HUDEP-2 (cell line): ENCODE measurements at regions not wholly inside any gene's neighbourhood (a gene's known extent, or its start where the extent isn't known, plus 50 kb on each side); places are given as distances from the start of the nearest gene placed in this dataset.
"Not testable (repeated sequence)": the region's sequence is repeated elsewhere in the genome, so short reads cannot be mapped to it uniquely, and the experiment has no call there.

Experiments
- DNase-seq, 76 experiments: peaks; one replicate each; lab custom pipeline; 2025; ENCODE audit not compliant: unreplicated experiment in 76 of 76; lab: John Stamatoyannopoulos, UW

DNA sequence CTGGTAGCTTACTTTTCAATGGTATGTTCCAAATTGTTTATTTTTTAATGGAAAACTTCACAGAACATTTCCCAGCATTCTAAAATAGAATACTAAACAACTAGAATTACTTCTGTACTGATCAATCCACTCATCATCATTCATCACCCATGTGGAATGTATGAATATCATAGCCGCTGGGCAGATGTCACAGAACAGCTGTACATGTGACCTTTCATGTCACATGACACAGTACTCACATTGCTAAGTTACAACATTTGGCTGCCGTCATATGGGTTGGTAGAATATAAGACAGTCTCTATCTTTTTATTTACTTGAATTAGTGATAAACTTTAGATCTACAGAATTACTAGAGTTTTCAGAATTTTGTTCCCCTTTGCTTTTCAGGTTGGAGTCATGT lies 387.6 kb downstream of the ZEB2 start:
- DNase-seq, result no peak

DNA sequence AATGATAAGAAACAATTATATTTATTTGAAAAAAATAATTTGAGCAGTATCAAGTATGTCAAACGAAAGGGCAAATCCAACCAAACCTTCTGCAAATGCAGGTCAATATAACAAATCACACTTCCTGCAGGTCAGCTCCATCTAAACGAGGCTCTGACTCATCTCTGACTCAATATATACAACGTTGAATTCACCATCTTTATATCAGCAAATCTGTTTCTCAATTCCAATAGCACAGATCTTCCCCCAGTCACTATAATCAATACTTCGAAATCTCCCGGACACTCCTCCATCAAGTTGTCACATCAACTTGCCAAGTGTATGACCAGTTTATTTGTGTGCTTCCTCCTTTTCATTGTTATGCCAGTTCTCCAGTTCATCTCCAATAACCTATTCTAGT lies 388.9 kb downstream of the ZEB2 start:
- no peak for DNase-seq

DNA sequence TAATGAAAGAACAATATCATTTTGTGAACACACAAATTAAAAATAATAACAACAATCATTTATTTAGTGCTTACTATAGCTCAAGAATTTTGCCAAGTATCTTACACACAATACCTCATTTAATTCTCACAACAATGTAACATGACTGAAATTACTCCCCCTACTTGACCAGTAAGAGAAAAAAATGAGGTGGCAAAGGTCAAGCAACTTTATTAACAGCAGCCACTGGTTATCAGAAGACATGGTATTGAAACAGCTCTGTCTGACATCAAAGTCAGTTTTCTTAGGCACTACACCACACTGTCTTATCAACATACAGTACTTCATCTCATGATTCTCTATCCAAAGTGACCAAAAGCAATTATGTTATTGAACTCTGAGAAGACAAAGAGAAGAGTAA lies 389.4 kb downstream of the ZEB2 start:
- DNase-seq, result no peak

DNA sequence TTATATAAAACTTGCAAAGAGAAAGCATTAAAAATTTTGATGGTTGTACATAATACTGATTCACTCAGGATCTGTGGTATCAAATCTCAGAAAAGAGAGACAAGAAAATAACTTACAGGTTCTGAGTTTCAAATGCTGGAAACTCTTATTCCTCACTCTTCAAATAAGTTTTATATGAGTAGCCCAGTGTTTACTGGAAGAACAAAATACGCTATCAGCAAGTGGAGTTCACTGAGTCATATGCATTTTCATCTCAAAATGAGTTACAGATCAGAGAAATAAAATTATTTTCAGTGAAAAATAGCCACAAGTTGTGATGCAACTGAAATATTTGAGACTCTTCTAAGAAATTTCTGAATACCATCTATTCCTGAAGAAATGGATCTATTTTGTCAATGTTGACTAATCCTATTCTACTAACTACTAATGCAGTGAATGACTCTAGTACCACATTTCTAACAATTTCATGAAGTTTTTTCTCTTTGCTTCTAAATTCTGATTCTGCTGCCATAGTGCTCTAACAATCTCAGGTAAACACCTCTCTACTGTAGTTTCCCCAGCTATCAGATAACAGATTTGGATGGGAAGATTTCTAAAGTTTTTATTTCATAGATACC lies 391.7 kb downstream of the ZEB2 start:
- no peak for DNase-seq

DNA sequence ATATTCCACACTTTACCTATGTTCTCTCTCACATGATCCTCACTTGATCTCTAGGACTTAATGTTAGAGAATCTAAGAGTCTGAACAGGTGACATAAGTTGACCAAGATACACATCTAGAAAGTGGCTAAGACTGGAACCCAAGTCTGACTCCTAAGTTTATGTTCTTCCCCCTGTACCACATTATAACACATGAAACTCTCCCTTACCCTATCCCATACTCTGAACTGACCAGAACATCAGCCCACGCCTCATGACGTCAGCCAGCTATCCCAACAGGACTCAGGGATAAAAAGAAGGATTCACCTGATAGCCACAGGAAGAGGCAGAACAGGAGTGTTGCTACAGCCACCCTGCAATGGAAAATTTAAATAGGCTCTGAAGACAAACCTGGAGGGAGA lies 392.2 kb downstream of the ZEB2 start:
- no peak for DNase-seq

DNA sequence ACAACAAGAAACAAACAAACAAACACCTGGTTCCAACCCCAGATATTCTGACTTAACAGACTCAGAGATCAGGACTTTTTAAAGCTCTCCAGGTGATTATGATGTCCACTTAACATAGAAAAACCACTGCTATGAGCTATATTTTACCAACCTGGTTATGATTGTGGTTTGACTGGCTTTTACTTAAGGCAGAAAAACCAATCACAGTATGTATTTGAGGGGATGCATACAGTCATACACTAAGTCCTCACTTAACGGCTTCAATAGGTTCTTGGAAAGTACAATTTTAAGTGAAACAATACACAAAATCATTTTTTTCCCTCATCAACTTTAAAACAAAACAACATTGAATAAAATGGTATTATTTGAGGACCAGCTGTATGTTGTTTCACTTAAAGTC lies 393.6 kb downstream of the ZEB2 start:
- no peak for DNase-seq

DNA sequence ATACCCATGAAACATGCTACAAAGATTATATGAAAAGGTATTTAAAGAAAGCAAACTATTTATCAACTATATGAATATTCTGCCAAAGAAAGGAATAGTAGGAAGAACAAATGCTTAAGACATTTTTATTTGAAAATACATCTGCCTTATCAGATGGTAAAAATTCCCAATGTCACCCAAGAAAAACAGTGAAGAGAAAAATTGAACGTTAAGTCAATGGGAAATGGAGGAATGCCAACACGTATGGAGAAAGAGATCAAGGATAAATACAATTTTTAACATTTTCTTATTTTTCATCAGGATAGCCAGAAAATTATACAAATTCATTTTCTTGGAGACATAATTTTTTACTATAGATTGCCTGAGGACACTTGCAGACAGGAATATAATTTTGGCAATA lies 394.2 kb downstream of the ZEB2 start:
- no peak for DNase-seq

DNA sequence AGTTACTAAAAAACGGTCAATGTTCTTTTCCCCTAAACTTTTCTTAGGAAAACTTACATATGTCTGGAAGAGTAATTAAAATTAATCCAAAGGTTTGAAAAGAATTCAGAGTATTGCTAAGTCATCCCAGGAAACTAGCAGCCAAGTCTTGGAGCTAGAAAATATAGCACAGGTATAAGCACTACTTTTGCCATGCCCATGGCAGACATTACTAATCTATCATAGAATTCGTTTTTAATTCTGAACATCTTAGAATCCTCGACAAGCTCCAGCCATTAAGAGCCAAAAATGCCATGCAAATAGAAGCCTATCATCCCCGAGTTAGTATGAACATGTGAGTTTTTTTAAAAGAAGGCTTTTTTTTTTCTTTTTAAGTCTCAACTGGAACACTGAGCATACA lies 395.0 kb downstream of the ZEB2 start:
- no peak for DNase-seq

DNA sequence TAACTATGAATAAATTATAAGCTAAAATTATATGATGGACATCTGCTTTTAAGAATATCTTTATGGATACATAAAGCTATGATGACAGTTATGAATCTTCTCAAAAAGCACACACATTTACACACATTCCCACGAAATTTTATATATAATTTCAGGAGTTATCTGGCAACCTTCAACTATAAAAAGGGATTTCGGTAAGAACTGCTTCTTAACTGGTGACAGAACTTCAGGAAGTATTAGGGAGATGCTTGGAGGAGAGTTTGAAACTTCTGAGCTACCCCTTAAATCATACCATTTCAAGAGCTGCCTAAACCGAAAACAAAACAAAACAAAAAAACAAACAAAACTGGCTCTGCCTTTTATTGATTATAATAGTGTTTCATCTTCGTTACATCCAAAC lies 399.4 kb downstream of the ZEB2 start:
- DNase-seq, result no peak

DNA sequence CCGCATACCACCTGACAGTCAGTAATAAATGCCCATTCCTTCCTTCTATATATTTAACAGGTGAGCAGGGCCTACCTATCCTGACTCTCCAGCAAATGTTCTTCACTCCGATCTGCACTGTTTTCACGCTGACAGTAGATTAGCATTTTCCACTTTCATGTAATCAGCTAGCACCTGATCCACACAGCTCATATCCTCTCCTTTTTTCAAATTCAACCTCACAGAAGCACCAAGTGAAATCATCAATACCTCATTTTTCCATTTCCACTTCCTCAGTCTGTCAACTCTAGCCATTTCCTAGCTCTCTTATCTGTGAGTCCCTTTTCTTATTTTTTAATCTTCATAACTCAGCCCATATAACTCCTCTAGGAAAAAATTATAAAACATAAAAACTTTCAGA lies 402.8 kb downstream of the ZEB2 start:
- DNase-seq, result no peak

DNA sequence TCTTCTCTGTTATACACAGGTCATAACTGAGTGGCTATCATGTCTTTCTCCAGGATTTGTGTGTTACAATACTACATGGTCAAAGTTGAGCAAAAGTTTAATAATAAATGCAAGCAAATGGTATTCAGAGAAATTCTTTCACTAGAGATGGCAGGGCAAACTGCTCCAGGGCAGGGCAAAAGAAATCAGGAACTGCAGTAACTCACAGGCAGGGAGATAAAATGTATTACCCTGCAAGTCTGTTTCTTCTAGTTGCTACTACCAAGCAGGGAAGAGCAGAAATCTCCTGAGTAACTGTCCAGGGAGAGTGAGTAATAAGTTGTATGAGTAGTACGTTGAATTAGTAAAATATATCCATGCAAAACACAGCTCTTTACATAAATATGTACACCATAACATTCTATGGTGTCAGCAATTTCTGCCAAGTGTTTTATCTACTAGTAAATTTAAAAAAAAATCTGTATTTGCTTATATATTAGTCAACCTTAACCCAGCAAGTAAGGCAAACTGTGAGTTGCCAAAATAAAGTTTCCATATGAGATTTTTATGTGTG lies 404.1 kb downstream of the ZEB2 start:
- no peak for DNase-seq

DNA sequence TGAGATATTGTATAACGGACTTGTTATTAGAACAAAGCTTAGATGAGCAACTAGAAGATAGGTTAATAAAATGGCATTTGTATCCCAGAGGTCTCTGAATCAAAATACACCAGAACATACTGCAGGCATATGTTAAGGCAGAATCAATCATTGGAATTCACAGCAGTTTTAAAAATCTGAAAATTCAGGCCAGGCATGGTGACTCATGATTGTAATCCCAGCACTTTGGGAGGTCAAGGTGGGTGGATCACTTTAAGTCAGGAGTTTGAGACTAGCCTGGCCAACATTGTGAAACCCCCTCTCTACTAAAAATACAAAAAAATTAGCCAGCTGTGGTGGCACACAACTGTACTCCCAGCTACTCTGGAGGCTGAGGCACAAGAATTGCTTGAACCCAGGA lies 405.2 kb downstream of the ZEB2 start:
- no peak for DNase-seq

DNA sequence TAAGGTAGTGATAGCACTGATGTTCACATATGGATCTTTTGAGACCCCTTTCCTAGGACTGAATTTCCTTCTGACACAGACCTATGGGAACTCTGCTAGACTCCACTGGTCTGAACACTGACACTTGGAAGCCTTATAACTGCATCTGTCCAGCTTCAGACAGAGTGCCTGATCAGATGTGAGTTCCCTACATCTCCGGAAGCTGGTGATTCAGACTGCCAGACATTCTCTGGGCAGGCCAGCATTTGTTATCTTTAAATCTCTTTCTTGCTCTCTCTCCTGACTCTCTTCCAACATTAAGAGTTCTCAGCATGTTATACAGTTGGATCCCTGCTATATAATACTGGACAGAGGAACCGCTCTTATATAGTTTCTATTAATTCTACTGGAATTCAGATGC lies 408.5 kb downstream of the ZEB2 start:
- DNase-seq, result peak in 1 of 76 experiments; percentile 33

DNA sequence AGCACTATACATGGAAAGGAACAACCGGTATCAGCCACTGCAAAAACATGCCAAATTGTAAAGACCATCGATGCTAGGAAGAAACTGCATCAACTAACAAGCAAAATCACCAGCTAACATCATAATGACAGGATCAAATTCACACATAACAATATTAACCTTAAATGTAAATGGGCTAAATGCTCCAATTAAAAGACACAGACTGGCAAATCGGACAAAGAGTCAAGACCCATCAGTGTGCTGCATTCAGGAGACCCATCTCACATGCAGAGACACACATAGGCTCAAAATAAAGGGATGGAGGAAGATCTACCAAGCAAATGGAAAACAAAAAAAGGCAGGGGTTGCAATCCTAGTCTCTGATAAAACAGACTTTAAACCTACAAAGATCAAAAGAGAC lies 413.8 kb downstream of the ZEB2 start:
- not testable (repeated sequence) for DNase-seq

DNA sequence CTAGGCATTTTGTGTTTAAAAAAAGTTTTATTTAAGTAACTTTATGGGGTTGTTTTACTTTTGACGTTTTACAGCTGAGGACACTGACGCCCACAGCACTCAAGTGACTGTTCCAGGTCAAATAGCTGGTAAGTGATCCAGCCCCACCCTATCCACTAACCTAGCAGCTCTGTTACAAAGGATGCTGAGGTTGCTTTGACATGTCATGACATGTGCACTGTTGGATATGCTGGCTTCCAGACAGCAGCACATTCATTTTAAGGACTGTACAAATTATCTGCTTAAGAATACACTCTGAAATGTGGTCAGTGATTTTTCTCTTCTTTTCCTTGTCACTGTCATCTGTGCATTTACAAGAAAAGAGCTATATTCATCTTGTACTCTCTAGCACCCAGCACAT lies 417.5 kb downstream of the ZEB2 start:
- DNase-seq, result no peak

DNA sequence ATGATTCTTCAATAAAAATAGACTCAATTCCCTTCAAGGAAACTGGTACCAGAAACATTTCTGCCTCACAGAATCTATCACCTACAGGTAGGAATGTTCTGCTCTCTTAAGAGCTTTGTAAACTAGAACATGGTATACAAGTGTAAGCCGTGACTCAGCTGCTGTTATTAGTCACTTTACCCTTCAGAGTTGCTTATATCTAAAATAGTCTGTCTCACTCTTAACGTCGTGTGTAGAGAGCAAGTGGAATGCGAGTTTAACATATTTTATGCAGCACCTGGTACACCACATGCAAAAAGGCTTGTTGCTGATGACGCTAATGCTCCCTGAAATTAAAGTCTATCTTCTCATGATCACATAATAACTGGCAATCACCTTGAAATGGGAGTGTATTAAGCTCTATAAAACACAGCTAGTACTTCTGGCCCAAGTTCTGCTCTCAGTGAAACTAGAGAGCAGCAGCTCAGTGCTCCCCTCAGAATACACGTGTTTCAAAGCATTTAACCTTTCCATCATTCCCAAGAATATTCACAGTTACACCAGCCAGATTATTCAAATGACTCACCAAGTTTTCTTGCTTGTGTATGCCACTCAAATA lies 420.0 kb downstream of the ZEB2 start:
- no peak for DNase-seq

DNA sequence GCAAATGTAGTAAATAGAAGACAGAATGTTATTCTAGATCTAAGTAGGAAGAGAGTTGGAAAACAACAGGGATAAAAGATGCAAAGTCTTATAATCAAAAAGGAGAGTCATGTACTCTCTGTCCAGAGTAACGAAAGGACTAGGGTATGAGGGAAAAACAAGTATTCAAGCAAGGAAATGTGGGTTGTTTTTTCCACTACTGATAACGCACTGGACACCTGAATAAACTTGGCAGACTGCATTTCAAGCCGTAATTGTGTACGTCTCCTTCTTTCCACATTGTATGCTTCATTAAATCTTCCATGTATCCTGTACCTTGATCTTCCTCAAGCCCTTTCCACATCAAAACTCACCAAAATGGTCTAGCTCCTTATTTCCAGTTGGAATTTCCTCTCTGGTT lies 420.6 kb downstream of the ZEB2 start:
- DNase-seq, result no peak

DNA sequence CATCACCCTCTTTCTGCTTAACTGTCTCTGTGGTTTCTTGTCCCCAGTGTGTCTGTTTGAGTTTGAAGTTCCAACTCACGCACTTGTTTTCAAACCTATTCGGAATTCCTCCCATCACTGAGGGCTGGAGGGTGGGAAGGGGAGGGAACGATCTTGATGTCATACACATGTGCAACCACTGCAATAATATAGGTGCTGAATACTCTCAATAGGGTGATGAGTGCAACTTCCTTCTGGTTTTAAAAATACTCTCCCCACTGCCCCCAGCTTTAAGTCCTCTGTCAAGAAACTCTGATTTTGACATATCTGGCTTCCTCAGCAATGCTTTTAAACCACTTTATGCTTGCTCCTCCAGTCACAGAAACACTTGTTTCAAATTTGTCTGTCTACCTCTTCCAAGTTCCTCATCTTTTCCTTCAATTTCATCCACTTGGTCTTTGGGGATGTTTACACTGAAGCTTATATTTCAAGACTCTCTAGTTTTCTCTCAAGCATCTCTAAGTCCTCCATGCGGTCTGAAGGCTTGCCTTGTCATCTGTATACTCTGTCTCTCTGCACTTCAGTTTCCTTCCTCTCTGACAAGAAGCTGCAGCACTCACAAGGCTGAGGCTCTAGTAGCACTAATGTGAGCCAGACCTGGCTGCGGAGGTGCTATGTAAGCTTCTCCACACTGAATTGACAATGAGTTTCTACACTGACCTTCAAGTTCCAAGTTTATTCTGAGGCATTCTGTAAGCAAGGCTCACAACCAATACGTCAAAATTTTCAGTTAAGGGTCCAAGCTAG lies 422.3 kb downstream of the ZEB2 start:
- no peak for DNase-seq

DNA sequence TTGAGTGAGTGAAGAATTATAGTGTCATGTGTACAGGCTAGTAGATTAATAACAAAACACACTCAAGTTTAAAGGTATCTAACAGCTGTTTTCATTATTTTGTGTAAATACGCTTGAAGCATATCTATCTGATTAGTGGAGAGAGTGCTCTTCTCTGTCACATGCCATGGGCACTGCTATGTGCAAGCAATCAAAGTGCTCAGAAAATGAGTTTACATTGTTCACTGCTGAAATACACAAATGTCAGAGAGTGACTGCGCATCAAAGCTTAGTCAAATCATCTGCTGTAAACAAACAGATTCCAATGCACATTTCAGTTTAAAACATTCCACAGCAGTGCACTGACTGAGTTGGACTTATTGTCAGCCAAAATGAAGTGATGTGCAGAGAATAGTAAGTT lies 423.4 kb downstream of the ZEB2 start:
- DNase-seq, result no peak

DNA sequence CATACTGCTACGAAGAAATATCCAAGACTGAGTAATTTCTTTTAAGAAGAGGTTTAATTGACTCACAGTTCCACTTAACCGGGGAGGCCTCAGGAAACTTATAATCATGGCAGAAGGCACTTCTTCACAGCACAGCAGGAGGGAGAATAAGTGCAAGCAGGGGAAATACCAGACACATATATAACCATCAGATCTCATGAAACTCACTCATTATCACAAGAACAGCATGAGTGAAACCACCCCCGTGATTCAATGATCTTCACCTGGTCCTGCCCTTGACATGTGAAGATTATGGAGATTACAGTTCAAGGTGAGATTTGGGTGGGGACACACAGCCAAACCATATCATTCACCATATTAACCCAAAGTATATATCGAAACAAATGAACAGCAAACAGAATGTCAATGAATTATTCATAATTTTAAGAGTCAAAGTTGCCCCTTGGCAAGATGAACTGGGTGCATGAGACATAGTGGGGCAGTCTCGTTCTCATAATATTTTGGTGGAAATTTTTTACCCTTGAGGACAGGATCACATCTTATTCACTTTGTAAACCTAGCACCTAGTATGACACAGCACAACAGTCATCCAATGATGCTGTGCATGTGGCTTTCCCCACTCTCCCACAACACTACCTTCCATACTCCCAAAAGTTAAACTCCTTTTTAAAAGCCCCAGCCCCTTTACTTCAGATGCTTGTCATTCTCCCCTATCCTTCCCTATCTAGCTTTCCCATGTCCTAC lies 425.3 kb downstream of the ZEB2 start:
- no peak for DNase-seq

DNA sequence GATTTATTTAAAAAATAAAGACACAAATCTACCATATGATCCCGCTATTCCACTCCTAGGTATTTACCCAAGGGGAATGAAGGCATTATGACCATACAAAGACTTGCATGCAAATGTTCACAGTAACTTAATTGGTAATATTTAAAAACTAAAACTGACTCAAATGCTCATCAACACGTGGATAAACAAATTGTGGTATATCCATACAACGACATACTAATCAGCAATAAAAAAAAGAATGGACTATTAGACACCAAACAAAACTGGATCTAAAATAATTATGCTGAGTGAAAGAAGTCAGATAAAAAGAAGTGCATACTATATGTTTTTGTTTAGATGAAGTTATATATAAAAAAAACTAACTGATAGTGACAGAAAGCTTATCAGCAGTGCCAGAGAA lies 428.3 kb downstream of the ZEB2 start:
- DNase-seq, result no peak
